ENCODE measurements at regions not wholly inside any gene's neighbourhood (a gene's known extent, or its start where the extent isn't known, plus 50 kb on each side); places are given as distances from the start of the nearest gene placed in this dataset.
"Not testable (repeated sequence)": the region's sequence is repeated elsewhere in the genome, so short reads cannot be mapped to it uniquely, and the experiment has no call there.

GRCh38 chr5:99019254-99019653, 90.4 kb upstream of the CHD1 start:
- H3K9me2 ChIP-seq (replicated peaks; ENCODE audit: control insufficient read depth, low read length) = no peaks in the 10 kb centered on the region
- no peaks in the 10 kb centered on the region for H3K36me3 ChIP-seq (ENCODE audit: control insufficient read depth, low read length)
- no peaks in the 10 kb centered on the region for H3K4me1 ChIP-seq (ENCODE audit: control insufficient read depth, low read length)
- no peaks in the 10 kb centered on the region for H3K79me2 ChIP-seq (ENCODE audit: control insufficient read depth, low read length)
- H3K27ac ChIP-seq (ENCODE audit: low read depth, low read length) = no peak overlapping the region
- no peaks in the 10 kb centered on the region for H3F3A ChIP-seq (ENCODE audit: control insufficient read depth, insufficient read depth)
- TF ChIP-seq EZH2phosphoT487 (IDR thresholded peaks at IDR 0.05; ENCODE audit: borderline replicate concordance, low read length) (no peak), CTCF (IDR thresholded peaks at IDR 0.05; ENCODE audit: low read depth, low read length, poor library complexity, severe bottlenecking) (no peak)
- no peaks in the 10 kb centered on the region for H4K20me1 ChIP-seq (ENCODE audit: control insufficient read depth, insufficient read depth, low read depth, low read length)
- H3K4me3 ChIP-seq (ENCODE audit: low read length) = no peak overlapping the region
- H3K4me2 ChIP-seq (ENCODE audit: low read length) = no peak overlapping the region
- peaks cover 31% of the 10 kb centered on the region for H3K27me3 ChIP-seq (ENCODE audit: control insufficient read depth, low read length)
- H3K9me3 ChIP-seq (ENCODE audit: control insufficient read depth, insufficient read depth, low read length) = no peaks in the 10 kb centered on the region

- H3K27ac ChIP-seq (ENCODE audit: low read depth, low read length) = no peak overlapping the region
Observed at GRCh38 chr5:99010294-99010693, 81.5 kb upstream of the CHD1 start.

GRCh38 chr5:99008009-99008408, 79.2 kb upstream of the CHD1 start:
- not testable (repeated sequence) for H3K4me2 ChIP-seq (ENCODE audit: low read length); H3K27me3 ChIP-seq (ENCODE audit: control insufficient read depth, low read length); H3F3A ChIP-seq (ENCODE audit: control insufficient read depth, insufficient read depth); H3K4me3 ChIP-seq (ENCODE audit: low read length); H4K20me1 ChIP-seq (ENCODE audit: control insufficient read depth, insufficient read depth, low read depth, low read length); H3K27ac ChIP-seq (ENCODE audit: low read depth, low read length); H3K36me3 ChIP-seq (ENCODE audit: control insufficient read depth, low read length); H3K9me2 ChIP-seq (replicated peaks; ENCODE audit: control insufficient read depth, low read length); H3K9me3 ChIP-seq (ENCODE audit: control insufficient read depth, insufficient read depth, low read length); H3K79me2 ChIP-seq (ENCODE audit: control insufficient read depth, low read length); H3K4me1 ChIP-seq (ENCODE audit: control insufficient read depth, low read length)

More at GRCh38 chr5:99010294-99010693, 81.5 kb upstream of the CHD1 start:
- no peaks in the 10 kb centered on the region for H3K9me3 ChIP-seq (ENCODE audit: control insufficient read depth, insufficient read depth, low read length)
- TF ChIP-seq EZH2phosphoT487 (IDR thresholded peaks at IDR 0.05; ENCODE audit: borderline replicate concordance, low read length) (no peak), CTCF (IDR thresholded peaks at IDR 0.05; ENCODE audit: low read depth, low read length, poor library complexity, severe bottlenecking) (no peak)
- H3K4me3 ChIP-seq (ENCODE audit: low read length) = no peak overlapping the region
- H3K4me1 ChIP-seq (ENCODE audit: control insufficient read depth, low read length) = no peaks in the 10 kb centered on the region
- no peaks in the 10 kb centered on the region for H4K20me1 ChIP-seq (ENCODE audit: control insufficient read depth, insufficient read depth, low read depth, low read length)
- H3F3A ChIP-seq (ENCODE audit: control insufficient read depth, insufficient read depth) = no peaks in the 10 kb centered on the region
- H3K36me3 ChIP-seq (ENCODE audit: control insufficient read depth, low read length) = no peaks in the 10 kb centered on the region
- no peaks in the 10 kb centered on the region; the same call in 1 of the 2 replicates for H3K27me3 ChIP-seq (ENCODE audit: control insufficient read depth, low read length)
- no peak overlapping the region for H3K4me2 ChIP-seq (ENCODE audit: low read length)
- H3K9me2 ChIP-seq (replicated peaks; ENCODE audit: control insufficient read depth, low read length) = no peaks in the 10 kb centered on the region
- no peaks in the 10 kb centered on the region for H3K79me2 ChIP-seq (ENCODE audit: control insufficient read depth, low read length)

GRCh38 chr5:99005506-99005905, 76.7 kb upstream of the CHD1 start:
- Histone ChIP-seq H3K36me3 (ENCODE audit: control insufficient read depth, low read length) (no peaks in the 10 kb centered on the region), H3K4me2 (ENCODE audit: low read length) (no peak overlapping the region), H3K9me3 (ENCODE audit: control insufficient read depth, insufficient read depth, low read length) (no peaks in the 10 kb centered on the region), H3K27ac (ENCODE audit: low read depth, low read length) (no peak overlapping the region), H3K79me2 (ENCODE audit: control insufficient read depth, low read length) (no peaks in the 10 kb centered on the region), H3K9me2 (replicated peaks; ENCODE audit: control insufficient read depth, low read length) (no peaks in the 10 kb centered on the region), H3K4me1 (ENCODE audit: control insufficient read depth, low read length) (no peaks in the 10 kb centered on the region), H3K27me3 (ENCODE audit: control insufficient read depth, low read length) (no peaks in the 10 kb centered on the region; the same call in 1 of the 2 replicates), H4K20me1 (ENCODE audit: control insufficient read depth, insufficient read depth, low read depth, low read length) (no peaks in the 10 kb centered on the region), H3K4me3 (ENCODE audit: low read length) (no peak overlapping the region), H3F3A (ENCODE audit: control insufficient read depth, insufficient read depth) (no peaks in the 10 kb centered on the region)
- TF ChIP-seq CTCF (IDR thresholded peaks at IDR 0.05; ENCODE audit: low read depth, low read length, poor library complexity, severe bottlenecking) (no peak), EZH2phosphoT487 (IDR thresholded peaks at IDR 0.05; ENCODE audit: borderline replicate concordance, low read length) (no peak)
